ENCODE measurements at regions not wholly inside any gene's neighbourhood (a gene's known extent, or its start where the extent isn't known, plus 50 kb on each side); places are given as distances from the start of the nearest gene placed in this dataset.
A peak's percentile ranks its signal among the peaks of the same experiment; 100 is the strongest.

DNA sequence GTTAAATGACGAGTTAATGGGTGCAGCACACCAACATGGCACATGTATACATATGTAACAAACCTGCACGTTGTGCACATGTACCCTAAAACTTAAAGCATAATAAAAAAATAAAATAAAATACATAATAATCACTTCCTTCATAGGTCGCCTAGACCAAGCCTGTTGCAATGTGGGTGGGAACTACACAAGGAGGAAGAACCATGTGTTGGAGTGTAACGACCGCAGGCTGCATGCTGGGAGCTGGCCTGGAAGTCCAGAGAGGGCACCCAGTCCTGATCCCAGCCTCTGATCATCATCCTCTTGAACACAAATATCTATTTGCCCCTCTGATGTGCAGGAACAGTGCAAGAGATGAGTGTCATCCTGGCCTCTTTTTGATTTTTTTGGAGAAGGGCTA is 224.7 kb upstream of the ASIC2 start:
- DNase-seq: no peak

DNA sequence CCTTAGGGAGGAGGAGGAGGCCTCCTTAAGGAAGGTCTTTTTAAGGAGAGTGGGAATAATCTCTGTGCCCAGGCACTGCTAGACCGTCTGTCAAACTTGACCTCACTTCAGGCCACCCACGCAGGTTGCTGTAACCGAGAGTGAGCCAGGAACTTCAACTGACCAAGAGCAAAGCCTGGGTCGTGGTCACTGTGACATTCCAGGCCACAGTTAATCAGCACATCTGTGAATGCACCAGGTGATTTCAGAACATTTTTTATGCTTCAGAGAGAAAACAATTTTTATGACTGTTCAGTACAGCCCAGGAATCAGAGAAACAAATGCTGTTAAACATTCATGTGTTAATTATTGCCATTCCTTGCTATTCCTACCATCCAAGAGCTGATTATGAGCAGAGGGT is 226.6 kb upstream of the ASIC2 start:
- no peak for DNase-seq

DNA sequence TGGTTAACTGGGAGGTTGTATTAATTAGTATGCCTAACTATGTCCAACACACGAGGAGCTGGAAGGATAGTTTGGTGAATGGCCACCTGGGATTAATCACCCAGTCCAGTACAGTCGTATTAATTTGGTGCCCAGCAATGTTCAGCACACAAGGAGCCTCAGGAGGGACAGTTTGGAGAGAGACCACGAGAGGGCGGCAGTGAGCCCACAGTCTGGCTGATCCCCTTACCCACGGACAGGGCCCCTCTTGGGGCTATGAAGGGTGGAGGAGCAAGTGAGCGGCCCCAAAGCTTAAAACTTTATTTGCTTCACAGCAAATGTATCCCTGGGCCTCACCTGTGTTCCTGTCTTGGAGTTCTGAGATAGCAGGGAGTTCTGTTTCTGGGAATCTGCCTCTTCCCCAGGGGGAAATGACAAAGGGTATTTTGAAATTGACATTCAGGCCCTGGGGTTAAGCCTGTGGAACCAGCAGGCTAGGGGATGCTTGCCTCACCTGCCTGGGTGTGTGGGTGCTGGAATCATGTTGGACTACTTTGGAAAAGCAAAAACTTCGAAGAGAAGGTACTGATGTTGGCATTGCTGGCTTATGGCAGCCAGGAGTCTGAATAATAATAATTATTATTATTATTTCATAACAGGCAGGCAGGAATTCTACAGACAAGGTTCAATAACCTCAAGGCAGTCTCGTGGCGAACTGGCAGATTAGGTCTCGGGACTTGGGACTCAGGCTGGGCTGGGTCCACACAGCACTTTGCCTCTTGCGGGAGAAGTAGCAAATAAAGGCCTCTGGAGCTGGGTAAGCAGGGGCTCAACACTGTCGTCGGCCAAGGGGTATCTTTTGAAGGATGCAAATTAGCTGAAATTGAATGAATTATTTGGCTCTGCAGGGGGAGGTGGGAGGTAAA is 227.6 kb upstream of the ASIC2 start:
- peak in 1 of 2 donors; percentile 2 for DNase-seq

DNA sequence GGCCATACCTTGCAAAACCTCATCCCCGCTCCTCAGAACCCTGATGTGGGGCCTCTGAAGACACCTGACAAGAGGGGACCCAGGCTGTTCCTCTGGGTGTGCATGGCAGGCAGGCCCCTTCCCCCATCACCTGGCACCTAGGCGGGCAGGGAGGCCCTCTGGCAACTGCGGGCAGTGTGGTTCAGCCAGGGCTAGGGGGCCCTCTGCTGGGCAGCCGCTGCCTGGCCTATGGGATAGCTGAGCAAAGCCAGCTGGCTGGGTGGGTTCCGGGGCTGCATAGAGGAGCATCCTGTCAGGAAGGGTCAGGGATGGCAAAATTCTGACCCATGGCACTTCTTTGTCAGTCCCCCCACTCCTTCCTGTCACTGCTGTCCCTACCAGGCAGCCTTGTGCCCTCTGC is 228.7 kb upstream of the ASIC2 start:
- no peak for DNase-seq

GRCh38 chr17:33522623-33523022 is 229.5 kb upstream of the ASIC2 start:
- DNase-seq: no peak

DNA sequence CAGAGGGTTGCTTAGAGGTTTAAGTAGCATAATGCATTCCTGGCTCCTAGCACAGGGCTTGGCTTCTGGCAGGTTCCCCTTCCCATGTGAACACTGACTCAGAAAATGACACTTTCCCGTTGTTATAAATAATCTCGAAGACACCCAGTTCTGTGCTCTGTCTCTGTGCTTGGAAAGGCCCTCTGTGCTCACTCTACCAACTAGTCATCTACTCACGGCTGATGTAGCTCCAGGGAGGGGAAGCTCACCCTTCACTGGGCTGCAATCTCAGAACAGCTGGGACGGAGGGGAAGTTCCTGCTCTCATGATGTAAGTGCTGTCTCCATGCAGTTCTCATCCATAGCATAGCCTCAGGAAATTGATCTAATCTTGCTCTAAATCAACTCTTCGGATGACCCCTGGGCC is 230.5 kb upstream of the ASIC2 start:
- no peak for DNase-seq

DNA sequence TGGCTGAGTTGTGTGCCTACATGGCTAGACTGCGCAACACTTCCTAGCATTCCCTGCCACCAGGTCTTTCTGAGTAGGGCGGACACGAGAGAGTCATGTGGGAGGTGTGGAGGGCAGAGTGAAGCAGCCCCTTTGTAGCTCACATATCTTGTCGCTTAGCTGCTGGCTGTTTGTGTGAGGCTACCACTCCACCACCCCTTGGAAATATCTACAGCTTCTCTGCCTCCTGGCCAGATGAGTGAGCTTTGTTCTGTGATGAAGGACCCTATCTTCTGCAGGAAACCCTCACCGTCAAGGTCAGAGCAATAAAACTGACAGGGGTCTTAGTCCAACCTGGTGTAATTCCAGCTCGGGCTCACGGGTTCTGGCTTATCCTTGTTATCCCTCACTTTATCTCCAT is 232.1 kb upstream of the ASIC2 start:
- DNase-seq: no peak

GRCh38 chr17:33526717-33527116 is 233.6 kb upstream of the ASIC2 start:
- no peak for DNase-seq

DNA sequence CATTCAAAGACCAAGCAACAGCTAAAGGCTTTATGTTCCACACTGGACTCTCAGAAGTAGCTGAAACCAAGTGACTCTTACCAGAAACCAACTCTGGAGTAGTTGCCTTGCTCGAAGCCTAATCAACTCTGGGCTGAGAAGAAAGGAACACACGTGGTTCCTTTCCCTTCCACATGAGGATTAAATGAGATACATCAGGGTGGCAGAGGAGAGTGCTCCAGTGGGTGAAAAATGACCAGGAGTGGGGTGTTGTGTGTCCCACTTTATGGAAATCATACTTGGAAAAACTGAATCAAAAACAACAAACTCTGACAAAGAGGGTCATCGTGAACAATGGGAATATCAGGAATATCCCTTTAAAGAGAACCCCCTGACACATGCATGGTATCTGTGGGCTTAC is 234.2 kb upstream of the ASIC2 start:
- DNase-seq: no peak

DNA sequence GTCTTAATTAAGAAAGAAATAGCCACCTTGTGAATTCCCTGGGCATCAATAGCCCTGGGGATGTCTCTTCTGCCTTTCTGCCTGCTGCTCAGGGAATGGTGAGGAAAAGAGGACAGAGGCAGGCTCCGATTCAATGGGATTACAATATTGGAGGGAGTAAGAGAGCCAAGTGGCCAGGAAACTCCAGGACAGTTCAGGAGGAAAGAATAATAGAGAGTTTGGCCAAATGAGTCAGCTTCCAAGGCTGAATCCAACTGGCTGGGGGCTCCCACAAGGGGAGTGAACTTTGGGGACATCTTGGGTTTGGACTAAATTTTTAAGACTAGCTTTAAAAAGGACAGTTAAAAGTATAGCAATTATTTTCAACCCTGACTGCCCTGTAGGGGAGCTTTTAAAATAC is 235.8 kb upstream of the ASIC2 start:
- no peak for DNase-seq

DNA sequence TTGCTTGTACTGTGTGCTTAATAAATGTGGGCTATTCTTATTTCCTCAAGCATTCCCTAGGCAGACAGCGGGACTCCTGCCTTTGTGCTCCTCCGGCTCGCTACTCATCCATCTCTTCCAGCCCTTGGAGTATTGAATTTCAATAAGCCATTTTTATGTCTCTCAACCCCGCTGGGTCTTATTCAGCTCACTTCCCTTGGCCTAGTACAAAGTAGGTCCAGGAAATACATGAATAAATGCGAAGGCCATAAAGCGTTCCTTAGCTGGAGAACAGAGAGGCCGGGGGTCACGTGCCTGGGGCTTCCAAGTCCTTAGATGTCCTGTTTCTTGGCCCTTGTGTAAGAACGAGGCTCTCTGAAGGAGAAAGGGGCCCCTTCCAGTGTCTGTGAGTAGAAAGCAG is 236.7 kb upstream of the ASIC2 start:
- DNase-seq: no peak

- DNase-seq: no peak
Measured at GRCh38 chr17:33531311-33531710, 238.2 kb upstream of the ASIC2 start.

DNA sequence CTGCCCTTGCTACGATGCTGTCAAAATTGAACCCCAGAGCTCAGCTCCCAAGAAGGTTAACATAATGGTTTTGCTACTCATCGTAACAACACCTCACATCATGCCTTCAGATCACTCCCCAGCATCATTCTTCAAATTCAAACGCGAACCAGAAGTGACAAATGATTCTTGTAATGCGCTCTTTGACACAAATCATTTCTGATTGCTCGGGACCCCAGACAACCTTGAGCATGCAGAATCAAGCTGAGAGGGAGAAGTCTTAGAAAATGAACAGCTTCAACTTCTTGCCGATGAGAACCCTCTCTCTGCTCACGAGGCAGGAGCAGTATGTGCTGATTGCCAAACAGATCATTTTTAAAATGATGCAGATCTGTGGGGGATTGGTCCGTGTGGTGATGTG is 241.0 kb upstream of the ASIC2 start:
- DNase-seq: no peak

- DNase-seq: no peak
Measured at GRCh38 chr17:33545124-33545523, 252.0 kb upstream of the ASIC2 start.

GRCh38 chr17:33550261-33550660 is 257.2 kb upstream of the ASIC2 start:
- no peak for DNase-seq

GRCh38 chr17:33551075-33551474 is 258.0 kb upstream of the ASIC2 start:
- DNase-seq: no peak

DNA sequence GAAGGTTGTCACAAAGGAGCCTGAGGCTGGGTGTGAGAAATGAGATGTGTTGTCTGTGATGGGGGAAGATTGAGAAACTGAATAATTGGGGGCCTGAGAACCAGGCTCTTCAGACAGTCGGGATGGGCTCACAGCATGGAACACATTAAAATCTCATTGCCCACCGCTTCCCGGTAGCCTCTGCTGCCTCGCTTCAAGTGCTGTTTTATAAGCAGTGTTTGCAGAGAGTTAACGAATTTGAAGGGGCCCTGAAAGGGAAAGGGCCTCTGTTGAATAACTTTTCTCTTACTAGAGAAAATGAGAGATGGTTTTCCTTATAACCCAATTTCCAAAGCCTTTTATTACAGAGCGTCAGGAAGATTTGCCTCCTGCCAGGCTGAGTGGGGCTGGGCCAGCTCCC is 258.8 kb upstream of the ASIC2 start:
- no peak for DNase-seq

GRCh38 chr17:33560165-33560564 is 267.1 kb upstream of the ASIC2 start:
- no peak for DNase-seq

GRCh38 chr17:33560871-33561270 is 267.8 kb upstream of the ASIC2 start:
- no peak for DNase-seq

- DNase-seq: no peak
Measured at GRCh38 chr17:33561569-33562334, 268.7 kb upstream of the ASIC2 start.

DNA sequence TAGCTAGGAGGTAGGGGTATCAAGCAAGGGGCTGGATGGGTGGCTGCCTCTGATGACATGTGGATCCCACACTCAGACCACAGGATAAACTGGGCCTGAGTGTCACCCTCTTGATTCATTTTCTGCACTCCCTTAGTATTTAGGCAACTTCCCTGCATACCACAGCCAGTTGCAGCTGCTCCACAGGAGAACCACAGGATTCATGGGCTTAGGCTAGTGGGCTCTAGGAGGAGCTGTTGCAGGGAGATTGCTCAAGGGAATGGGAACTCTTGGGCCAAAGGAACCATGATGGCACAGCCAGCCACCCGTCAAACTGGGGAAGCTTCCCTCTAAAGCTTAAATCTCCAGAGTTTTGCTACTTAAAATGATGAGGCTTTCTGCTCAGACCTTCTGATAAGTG is 269.7 kb upstream of the ASIC2 start:
- no peak for DNase-seq

- no peak for DNase-seq
Measured at GRCh38 chr17:33564146-33564545, 271.1 kb upstream of the ASIC2 start.

DNA sequence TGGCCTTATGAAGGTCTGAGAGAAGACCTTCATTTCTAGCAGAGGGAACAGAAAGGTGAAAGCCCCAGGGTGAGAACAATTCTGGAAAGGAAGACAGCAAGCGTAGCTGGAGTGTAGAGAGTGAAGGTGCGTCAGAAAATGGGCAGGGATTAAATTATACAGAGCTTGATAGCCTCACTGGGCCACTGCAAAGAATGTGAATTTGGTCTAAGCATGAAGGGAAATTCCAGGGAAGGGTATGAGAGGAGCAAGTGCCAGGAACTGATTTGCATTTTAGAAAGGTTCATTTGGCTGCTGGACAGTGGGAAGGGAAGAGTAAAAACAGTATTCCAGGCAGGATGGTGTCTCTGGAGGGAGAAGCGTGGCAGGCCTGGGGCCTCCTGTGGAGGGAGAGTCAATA is 274.1 kb upstream of the ASIC2 start:
- DNase-seq: no peak

DNA sequence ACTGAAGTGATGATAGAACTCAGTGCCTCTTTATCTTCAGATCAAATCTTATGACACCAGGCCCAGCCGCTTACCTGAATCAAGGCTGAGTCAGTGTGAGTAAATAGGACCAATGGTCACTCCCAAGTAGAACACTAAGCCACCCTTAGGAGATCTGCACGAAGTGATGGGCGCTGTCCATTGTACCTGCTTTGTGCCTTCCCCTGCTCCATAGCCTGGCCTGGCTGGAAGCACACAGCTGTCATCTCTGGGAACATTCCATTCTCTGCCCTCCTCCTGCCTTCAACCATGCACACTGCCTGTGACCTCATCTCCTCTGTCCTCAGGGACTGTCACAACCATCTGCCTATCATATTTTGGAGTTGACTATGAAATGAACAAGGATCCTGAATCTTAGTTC is 279.5 kb upstream of the ASIC2 start:
- DNase-seq: no peak

All from bone marrow (tissue), 2 donors.